Activated T-helper 17 cell treated with anti-CD3 and anti-CD28 coated beads, Interleukin-2, amount 50 U/mL, for 72 hours (primary cell): ENCODE measurements at regions not wholly inside any gene's neighbourhood (a gene's known extent, or its start where the extent isn't known, plus 50 kb on each side); places are given as distances from the start of the nearest gene placed in this dataset.

Source experiments
- ATAC-seq: fragments of 150-1000 bp; cut with Tn5 transposase; replicated peaks from 2 replicates; pipeline ENCODE4 v1.10.0; 2021; ENCODE audit warnings: mild to moderate bottlenecking, moderate library complexity
- H3K27ac Mint-ChIP-seq: one replicate; pipeline ENCODE4 v1.8.0; 2022; ENCODE audit warnings: mixed read lengths
- H3K27me3 Mint-ChIP-seq: one replicate; pipeline ENCODE4 v1.8.0; 2022; ENCODE audit warnings: mixed read lengths
- H3K36me3 Mint-ChIP-seq: one replicate; pipeline ENCODE4 v1.8.0; 2022; ENCODE audit warnings: low read depth, mild to moderate bottlenecking, mixed read lengths
- H3K4me1 Mint-ChIP-seq: one replicate; pipeline ENCODE4 v1.8.0; 2022; ENCODE audit warnings: mixed read lengths
- H3K4me3 Mint-ChIP-seq: one replicate; pipeline ENCODE4 v1.8.0; 2022; ENCODE audit warnings: mild to moderate bottlenecking, mixed read lengths
- H3K9me3 Mint-ChIP-seq: one replicate; pipeline ENCODE4 v1.8.0; 2022; ENCODE audit warnings: mixed read lengths

DNA sequence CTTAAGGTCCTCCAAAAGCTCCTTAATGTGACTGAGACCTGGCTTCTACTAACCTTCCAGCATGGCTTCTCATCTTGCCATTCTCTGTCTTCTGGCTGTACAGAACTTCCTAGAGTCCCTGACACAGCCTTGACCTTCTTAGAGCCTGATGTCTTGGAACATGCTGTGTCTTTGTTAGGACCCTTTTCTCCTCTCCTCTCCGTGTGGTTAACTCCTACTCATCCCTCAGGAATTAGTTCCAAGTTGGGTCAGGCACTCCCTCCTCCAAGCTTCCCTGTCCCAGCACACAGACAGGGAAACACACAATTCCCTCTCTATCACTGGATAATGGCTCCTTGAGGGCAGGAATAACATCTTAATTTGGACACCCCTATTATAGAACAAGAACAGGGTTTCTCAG, 275.4 kb upstream of the USP24 start:
- Mint-ChIP-seq H3K9me3 (peaks cover 3% of the 10 kb centered on the region), H3K4me3 (no peak overlapping the region), H3K27ac (no peak overlapping the region), H3K27me3 (peaks cover 4% of the 10 kb centered on the region), H3K36me3 (no peaks in the 10 kb centered on the region), H3K4me1 (no peaks in the 10 kb centered on the region)
- ATAC-seq, result no peak

- no peak for ATAC-seq
Measured at GRCh38 chr1:55484173-55484572, 269.0 kb upstream of the USP24 start.

DNA sequence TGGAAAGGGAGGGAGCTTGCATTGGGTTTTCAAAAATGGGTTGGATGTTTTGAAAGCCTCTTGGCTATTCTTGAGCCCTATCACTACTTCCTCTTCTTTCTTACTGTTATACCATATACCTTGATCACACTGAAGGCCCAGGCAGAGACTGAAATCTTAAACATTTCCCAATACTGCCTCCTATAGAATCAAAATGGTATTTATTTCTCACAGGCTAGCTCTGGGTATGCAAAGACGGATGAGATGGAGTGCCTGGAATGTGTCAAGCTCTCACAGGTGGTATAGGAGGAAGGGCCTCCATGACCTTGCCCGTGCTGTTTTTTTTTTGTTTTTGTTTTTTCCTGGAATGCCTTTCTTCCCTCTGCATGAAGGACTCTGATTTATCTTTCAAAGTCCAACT, 268.4 kb upstream of the USP24 start:
- H3K27ac Mint-ChIP-seq, result no peak overlapping the region
- H3K9me3 Mint-ChIP-seq, result no peaks in the 10 kb centered on the region
- no peak overlapping the region for H3K4me3 Mint-ChIP-seq
- ATAC-seq, result no peak
- H3K27me3 Mint-ChIP-seq, result peaks cover 13% of the 10 kb centered on the region
- H3K4me1 Mint-ChIP-seq, result no peaks in the 10 kb centered on the region
- no peaks in the 10 kb centered on the region for H3K36me3 Mint-ChIP-seq

More at GRCh38 chr1:55484173-55484572, 269.0 kb upstream of the USP24 start:
- H3K27ac Mint-ChIP-seq, result no peak overlapping the region
- no peaks in the 10 kb centered on the region for H3K4me1 Mint-ChIP-seq
- H3K27me3 Mint-ChIP-seq, result peaks cover 10% of the 10 kb centered on the region
- H3K9me3 Mint-ChIP-seq, result no peaks in the 10 kb centered on the region
- H3K36me3 Mint-ChIP-seq, result no peaks in the 10 kb centered on the region
- no peak overlapping the region for H3K4me3 Mint-ChIP-seq

- H3K4me1 Mint-ChIP-seq, result no peaks in the 10 kb centered on the region
- H3K4me3 Mint-ChIP-seq, result no peak overlapping the region
- ATAC-seq, result no peak
- no peak overlapping the region for H3K27ac Mint-ChIP-seq
- peaks cover 16% of the 10 kb centered on the region for H3K27me3 Mint-ChIP-seq
- H3K9me3 Mint-ChIP-seq, result no peaks in the 10 kb centered on the region
- H3K36me3 Mint-ChIP-seq, result no peaks in the 10 kb centered on the region
Measured at GRCh38 chr1:55481634-55482033, 266.5 kb upstream of the USP24 start.

- Mint-ChIP-seq H3K36me3 (no peaks in the 10 kb centered on the region), H3K27me3 (peaks cover 17% of the 10 kb centered on the region), H3K27ac (no peak overlapping the region), H3K4me3 (no peak overlapping the region), H3K4me1 (no peaks in the 10 kb centered on the region), H3K9me3 (no peaks in the 10 kb centered on the region)
- ATAC-seq, result no peak
Measured at GRCh38 chr1:55480029-55480795, 265.0 kb upstream of the USP24 start.

DNA sequence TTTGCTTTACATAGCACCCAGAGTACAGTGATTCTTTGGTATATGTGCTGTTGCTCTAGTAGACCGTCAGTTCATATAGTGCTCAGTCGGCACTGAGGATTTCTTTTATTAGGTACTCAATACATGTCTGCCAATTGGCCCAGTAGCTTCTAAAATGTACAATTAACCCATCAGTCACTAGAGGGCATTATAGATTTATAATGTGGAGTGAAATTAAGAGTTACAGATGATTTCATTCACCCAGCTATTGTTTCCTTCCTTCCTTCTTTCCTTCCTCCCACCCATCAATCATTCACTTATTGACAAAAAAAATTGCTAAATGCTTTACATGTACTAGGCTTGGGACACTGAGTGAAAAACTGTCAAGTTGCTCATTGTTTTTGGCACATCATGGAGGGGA, 263.6 kb upstream of the USP24 start:
- no peaks in the 10 kb centered on the region for H3K9me3 Mint-ChIP-seq
- H3K4me1 Mint-ChIP-seq, result no peaks in the 10 kb centered on the region
- no peak overlapping the region for H3K27ac Mint-ChIP-seq
- no peak overlapping the region for H3K4me3 Mint-ChIP-seq
- H3K36me3 Mint-ChIP-seq, result no peaks in the 10 kb centered on the region
- no peak for ATAC-seq
- peaks cover 23% of the 10 kb centered on the region for H3K27me3 Mint-ChIP-seq

- ATAC-seq, result no peak
- Mint-ChIP-seq H3K27ac (no peak overlapping the region), H3K27me3 (peaks cover 27% of the 10 kb centered on the region), H3K4me1 (no peaks in the 10 kb centered on the region), H3K36me3 (no peaks in the 10 kb centered on the region), H3K9me3 (no peaks in the 10 kb centered on the region), H3K4me3 (no peak overlapping the region)
Measured at GRCh38 chr1:55477953-55478352, 262.8 kb upstream of the USP24 start.

DNA sequence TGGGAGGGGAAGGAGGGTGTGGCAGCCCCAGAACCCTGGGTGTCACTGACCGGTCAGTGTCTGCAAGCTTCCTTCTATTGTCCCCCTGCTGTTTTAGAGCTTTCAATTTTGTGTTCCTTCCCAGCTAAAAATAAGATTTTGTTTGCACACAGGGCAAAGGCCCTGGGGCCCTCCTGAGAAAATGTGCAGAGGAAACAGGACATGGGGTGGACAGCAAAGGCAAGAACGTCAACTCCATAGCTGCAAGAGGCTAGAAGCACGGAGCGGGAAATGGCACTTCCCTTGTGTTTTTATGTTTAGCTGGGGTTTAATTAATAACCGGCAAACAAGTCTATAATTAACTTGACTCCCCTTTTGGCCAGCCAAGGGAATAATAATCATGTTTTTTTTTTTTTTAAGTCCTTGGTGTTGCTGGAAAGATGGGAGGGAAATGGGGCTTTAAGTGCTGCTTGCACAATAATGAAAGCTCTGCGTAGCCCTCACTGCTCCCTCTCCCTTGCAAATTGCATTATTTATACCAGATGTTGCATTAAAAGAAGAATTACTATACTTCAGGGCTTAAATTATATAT, 261.4 kb upstream of the USP24 start:
- no peak for ATAC-seq
- Mint-ChIP-seq H3K4me1 (no peaks in the 10 kb centered on the region), H3K27me3 (peaks cover 28% of the 10 kb centered on the region), H3K36me3 (no peaks in the 10 kb centered on the region), H3K9me3 (no peaks in the 10 kb centered on the region), H3K4me3 (no peak overlapping the region), H3K27ac (no peak overlapping the region)

- ATAC-seq, result no peak
- Mint-ChIP-seq H3K27me3 (peaks cover 26% of the 10 kb centered on the region), H3K27ac (no peak overlapping the region), H3K9me3 (no peaks in the 10 kb centered on the region), H3K4me3 (no peak overlapping the region), H3K4me1 (no peaks in the 10 kb centered on the region), H3K36me3 (no peaks in the 10 kb centered on the region)
Measured at GRCh38 chr1:55474168-55474786, 259.1 kb upstream of the USP24 start.

DNA sequence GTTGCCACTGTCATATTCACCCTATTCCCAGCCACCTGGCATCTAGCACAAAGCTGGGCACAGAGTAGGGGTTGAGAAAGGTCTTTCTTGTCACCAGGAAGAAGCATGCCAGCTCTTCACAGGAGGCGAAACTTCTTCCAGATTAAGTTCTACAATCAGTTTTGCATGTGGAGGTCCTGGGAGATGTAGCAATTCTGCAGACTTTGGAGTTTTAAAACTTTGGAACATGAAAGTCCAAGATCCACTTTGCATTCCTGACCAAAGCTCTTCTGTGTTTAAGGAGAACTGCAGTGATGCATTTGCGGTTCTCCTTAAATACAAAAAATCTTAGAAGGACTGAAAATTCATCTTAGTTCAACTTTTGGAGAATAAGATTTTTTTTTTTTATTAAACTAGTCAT, 258.5 kb upstream of the USP24 start:
- no peak for ATAC-seq
- Mint-ChIP-seq H3K4me3 (no peak overlapping the region), H3K9me3 (no peaks in the 10 kb centered on the region)

DNA sequence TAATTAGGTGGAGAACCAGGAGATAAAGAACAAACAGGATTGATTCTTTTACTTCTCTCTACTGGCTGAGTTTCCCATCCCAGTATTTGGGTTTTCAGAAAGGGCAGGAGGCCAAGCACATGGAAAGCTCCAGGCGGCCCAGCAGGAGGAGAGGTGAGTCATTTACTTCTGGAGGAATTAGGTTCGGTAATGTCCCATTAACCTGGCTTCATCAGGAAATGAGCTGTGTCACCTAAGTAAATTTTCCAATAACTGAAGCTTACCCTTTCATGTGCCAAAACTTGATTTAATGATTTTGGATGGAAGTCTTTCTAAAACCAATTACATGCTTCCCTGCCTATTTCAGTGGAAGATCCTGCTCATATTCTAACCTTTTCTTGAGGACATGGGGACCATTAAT, 257.6 kb upstream of the USP24 start:
- Mint-ChIP-seq H3K36me3 (no peaks in the 10 kb centered on the region), H3K4me3 (no peak overlapping the region), H3K27ac (no peak overlapping the region), H3K9me3 (no peaks in the 10 kb centered on the region), H3K4me1 (no peaks in the 10 kb centered on the region), H3K27me3 (peaks cover 19% of the 10 kb centered on the region)
- no peak for ATAC-seq

More for the DNA sequence above, 258.5 kb upstream of the USP24 start:
- Mint-ChIP-seq H3K27me3 (peaks cover 21% of the 10 kb centered on the region), H3K4me1 (no peaks in the 10 kb centered on the region), H3K27ac (no peak overlapping the region), H3K36me3 (no peaks in the 10 kb centered on the region)

DNA sequence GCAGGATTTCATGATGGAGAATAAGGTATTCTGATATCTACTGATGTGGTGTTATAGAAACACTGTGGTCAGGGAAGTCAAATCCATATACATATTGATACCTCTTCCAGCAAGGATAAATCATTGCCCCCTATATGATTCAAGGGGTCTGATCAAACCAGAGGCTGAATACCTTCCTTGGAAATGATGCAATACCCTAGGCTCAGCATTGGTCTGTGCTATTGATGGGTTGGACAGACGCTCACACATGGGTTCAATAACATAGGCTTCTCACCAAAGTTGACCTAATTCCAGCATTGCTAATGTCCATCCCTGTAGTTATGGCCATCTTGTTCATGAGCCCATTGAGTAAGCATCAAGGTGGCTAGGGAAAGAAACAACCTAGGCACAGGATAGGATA, 257.0 kb upstream of the USP24 start:
- H3K9me3 Mint-ChIP-seq, result no peaks in the 10 kb centered on the region
- no peak overlapping the region for H3K27ac Mint-ChIP-seq
- peaks cover 18% of the 10 kb centered on the region for H3K27me3 Mint-ChIP-seq
- no peak overlapping the region for H3K4me3 Mint-ChIP-seq
- no peaks in the 10 kb centered on the region for H3K4me1 Mint-ChIP-seq
- no peak for ATAC-seq
- no peaks in the 10 kb centered on the region for H3K36me3 Mint-ChIP-seq

DNA sequence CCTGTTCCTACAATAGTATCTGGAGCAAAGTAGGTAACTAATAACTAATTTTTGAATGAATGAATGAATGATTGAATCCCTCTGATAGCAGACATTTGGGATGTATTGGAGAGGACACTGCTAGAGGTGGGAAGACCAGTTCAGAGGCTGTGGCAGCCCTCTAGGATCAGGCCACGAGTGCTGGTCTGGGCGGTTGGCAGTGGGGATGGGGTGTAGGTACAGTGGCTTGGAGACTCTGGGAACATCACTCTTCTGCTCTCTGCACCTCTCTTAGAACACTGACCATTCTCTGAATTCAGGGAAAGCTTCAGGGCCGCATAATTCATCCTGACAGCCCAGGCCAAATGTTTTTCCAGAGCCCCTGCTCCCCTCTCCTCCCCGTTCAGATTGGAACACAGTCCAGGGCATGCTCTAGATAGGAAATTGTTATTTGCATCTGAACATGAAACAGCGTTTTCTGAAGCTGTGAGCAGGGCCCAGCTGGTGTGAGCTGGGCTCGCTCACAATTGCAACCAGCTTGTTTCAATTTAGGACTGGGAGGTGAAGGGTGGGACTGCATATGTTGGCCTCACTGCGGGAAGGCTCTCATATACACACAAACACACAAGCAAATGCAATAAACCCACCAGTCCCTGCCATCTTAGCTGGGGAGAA, 253.1 kb upstream of the USP24 start:
- no peaks in the 10 kb centered on the region for H3K4me1 Mint-ChIP-seq
- H3K27me3 Mint-ChIP-seq, result peaks cover 7% of the 10 kb centered on the region
- no peak for ATAC-seq
- H3K9me3 Mint-ChIP-seq, result no peaks in the 10 kb centered on the region
- H3K4me3 Mint-ChIP-seq, result no peak overlapping the region
- H3K27ac Mint-ChIP-seq, result no peak overlapping the region
- H3K36me3 Mint-ChIP-seq, result no peaks in the 10 kb centered on the region

DNA sequence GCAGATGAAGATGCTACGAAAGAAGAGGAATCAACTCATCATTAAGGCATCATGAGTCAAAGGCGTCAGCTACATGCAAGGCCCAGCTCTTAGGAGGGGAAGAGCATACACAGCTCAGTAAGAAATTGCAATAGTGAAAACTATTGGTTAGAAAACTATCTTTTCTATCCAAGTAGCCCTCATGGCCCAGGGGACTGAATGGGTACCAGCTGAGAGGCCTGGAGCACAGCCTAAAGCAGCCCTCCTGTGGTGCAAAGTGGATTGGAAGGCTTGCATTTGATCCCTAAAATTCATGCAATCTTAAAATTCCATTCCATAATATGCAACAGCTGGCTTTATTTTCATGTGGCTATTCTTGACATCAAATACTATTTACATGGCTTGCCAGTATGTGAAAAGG, 251.8 kb upstream of the USP24 start:
- no peaks in the 10 kb centered on the region for H3K4me1 Mint-ChIP-seq
- H3K4me3 Mint-ChIP-seq, result no peak overlapping the region
- peaks cover 4% of the 10 kb centered on the region for H3K27me3 Mint-ChIP-seq
- no peak overlapping the region for H3K27ac Mint-ChIP-seq
- no peaks in the 10 kb centered on the region for H3K36me3 Mint-ChIP-seq
- H3K9me3 Mint-ChIP-seq, result no peaks in the 10 kb centered on the region
- ATAC-seq, result no peak

DNA sequence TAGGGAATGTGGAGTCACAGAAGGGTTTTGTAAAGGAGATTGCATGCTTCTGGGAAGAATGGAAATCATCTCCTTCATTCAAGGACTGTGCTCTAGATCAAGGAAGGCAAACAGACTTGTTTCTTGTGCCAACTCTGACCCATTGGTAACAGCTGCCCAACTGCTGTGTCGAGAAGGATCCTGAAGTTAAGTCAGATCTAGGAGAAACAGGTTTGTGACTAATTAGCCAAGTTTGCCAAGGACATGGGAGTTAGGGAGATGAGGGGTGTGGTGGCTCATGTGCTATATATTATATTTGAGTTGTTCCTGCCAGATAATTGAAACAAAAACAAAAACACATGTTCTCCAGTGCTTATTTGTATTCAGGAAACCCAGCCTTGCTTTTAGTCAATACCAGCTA, 251.2 kb upstream of the USP24 start:
- no peak for ATAC-seq
- H3K4me3 Mint-ChIP-seq, result no peak overlapping the region
- H3K9me3 Mint-ChIP-seq, result no peaks in the 10 kb centered on the region
- peaks cover under 1% of the 10 kb centered on the region for H3K27me3 Mint-ChIP-seq
- no peaks in the 10 kb centered on the region for H3K4me1 Mint-ChIP-seq
- H3K27ac Mint-ChIP-seq, result no peak overlapping the region
- no peaks in the 10 kb centered on the region for H3K36me3 Mint-ChIP-seq
